Mammary epithelial cell (primary cell): ENCODE measurements at regions not wholly inside any gene's neighbourhood (a gene's known extent, or its start where the extent isn't known, plus 50 kb on each side); places are given as distances from the start of the nearest gene placed in this dataset.

Experiments
- EZH2 ChIP-seq: IDR thresholded peaks from 2 replicates; pipeline ENCODE4 v1.6.1; 2012; ENCODE audit warnings: low read length, inconsistent platforms, borderline replicate concordance
- TF ChIP-seq, protein P1 (sequence below), 2 donors: IDR thresholded peaks in 1 of 2; conservative IDR thresholded peaks in 1 of 2; 2 replicates each; pipeline ENCODE4 v1.5.1; 2011 to 2012; ENCODE audit warnings: inconsistent platforms in 2 of 2, low read length in 2 of 2, mild to moderate bottlenecking in 2 of 2, control low read depth in 1 of 2, low read depth in 1 of 2; ENCODE audit not compliant: insufficient read depth in 1 of 2; ENCODE audit errors: extremely low read depth in 1 of 2

DNA sequence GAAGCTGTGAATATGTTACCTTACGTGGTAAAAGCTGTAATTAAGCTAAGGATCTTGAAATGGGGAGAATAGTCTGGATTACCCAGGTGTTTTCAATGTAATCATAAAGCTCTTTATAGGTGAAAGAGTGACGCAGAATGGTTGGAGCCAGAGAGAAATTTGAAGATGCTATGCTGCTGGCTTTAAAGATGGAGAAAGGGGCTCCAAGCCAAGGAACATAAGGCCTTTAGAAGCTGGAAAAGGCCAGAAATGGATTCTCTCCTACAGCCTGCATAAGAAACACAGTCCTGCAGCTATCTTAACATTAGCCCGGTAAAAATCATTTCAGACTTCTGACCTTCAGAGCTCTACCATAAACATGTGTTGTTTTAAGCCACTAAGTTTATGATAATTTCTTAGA, 243.3 kb upstream of the VLDLR start:
- TF ChIP-seq, protein P1, sequence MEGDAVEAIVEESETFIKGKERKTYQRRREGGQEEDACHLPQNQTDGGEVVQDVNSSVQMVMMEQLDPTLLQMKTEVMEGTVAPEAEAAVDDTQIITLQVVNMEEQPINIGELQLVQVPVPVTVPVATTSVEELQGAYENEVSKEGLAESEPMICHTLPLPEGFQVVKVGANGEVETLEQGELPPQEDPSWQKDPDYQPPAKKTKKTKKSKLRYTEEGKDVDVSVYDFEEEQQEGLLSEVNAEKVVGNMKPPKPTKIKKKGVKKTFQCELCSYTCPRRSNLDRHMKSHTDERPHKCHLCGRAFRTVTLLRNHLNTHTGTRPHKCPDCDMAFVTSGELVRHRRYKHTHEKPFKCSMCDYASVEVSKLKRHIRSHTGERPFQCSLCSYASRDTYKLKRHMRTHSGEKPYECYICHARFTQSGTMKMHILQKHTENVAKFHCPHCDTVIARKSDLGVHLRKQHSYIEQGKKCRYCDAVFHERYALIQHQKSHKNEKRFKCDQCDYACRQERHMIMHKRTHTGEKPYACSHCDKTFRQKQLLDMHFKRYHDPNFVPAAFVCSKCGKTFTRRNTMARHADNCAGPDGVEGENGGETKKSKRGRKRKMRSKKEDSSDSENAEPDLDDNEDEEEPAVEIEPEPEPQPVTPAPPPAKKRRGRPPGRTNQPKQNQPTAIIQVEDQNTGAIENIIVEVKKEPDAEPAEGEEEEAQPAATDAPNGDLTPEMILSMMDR (conservative IDR thresholded peaks at IDR 0.05 in 1 of 2, IDR thresholded peaks at IDR 0.05 in 1 of 2; ENCODE audit: extremely low read depth in 1 of 2, insufficient read depth in 1 of 2, low read depth in 1 of 2, low read length in 2 of 2) = no peak
- no peak for TF ChIP-seq EZH2
